B cell (primary cell): ENCODE measurements at regions not wholly inside any gene's neighbourhood (a gene's known extent, or its start where the extent isn't known, plus 50 kb on each side); places are given as distances from the start of the nearest gene placed in this dataset.

Experiments
- ATAC-seq: fragments of 200-7000 bp; cut with Tn5 transposase; one replicate; pipeline ENCODE4 v1.10.0; 2021; ENCODE audit warnings: low read depth, mild to moderate bottlenecking, moderate number of reproducible peaks, moderate library complexity
- CTCF ChIA-PET: fragments of 350-600 bp; sonication (Branson Sonifier 250); formaldehyde crosslinking; loops from one replicate; lab custom pipeline; 2021; ENCODE audit warnings: antibody characterized with exemption, inconsistent platforms; lab: Charles Lee
- POLR2A ChIA-PET: fragments of 350-600 bp; sonication (Branson Sonifier 250); formaldehyde crosslinking; loops from one replicate; lab custom pipeline; 2021; ENCODE audit warnings: antibody characterized with exemption; lab: Charles Lee
- DNase-seq: peaks from one replicate; pipeline ENCODE4 v3.0.0; 2013
- H2AFZ ChIP-seq: 2 replicates; pipeline ENCODE4 v1.6.1; 2012; ENCODE audit warnings: mild to moderate bottlenecking, low read depth, low read length; ENCODE audit not compliant: insufficient read depth, poor library complexity, severe bottlenecking
- H3K27ac ChIP-seq, 2 donors: 1 replicate in 1 of 2; 2 replicates in 1 of 2; pipeline ENCODE4 v1.5.1; 2012 to 2013; ENCODE audit warnings: low read length in 2 of 2, mild to moderate bottlenecking in 2 of 2, moderate library complexity in 1 of 2
- H3K27me3 ChIP-seq, 4 experiments: fragments of 200-600 bp in 1 of 4; sonication (generic) in 1 of 4; replicated peaks in 1 of 4; 1 replicate in 2 of 4; 2 replicates in 2 of 4; pipeline versions ENCODE4 v1.6.1 to v1.7.0; 2013 to 2016; ENCODE audit warnings: low read length in 3 of 4, mild to moderate bottlenecking in 2 of 4, mixed read lengths in 1 of 4, moderate library complexity in 1 of 4; ENCODE audit not compliant: insufficient read depth in 4 of 4, control insufficient read depth in 3 of 4; ENCODE audit errors: control extremely low read depth in 1 of 4
- H3K36me3 ChIP-seq, 2 experiments: replicated peaks in 1 of 2; 1 replicate in 1 of 2; 2 replicates in 1 of 2; pipeline versions ENCODE4 v1.6.1 to v1.7.1; 2013; ENCODE audit warnings: low read length in 1 of 2; ENCODE audit not compliant: insufficient read depth in 2 of 2, control insufficient read depth in 1 of 2; ENCODE audit errors: control extremely low read depth in 1 of 2, extremely low read depth in 1 of 2
- H3K4me1 ChIP-seq, 2 donors: fragments of 200-600 bp in 1 of 2; sonication (generic) in 1 of 2; 1 replicate in 1 of 2; 2 replicates in 1 of 2; pipeline versions ENCODE4 v1.5.1 to v1.6.1; 2013 to 2017; ENCODE audit warnings: low read length in 2 of 2; ENCODE audit not compliant: control insufficient read depth in 2 of 2, insufficient read depth in 2 of 2
- H3K4me2 ChIP-seq: replicated peaks from 2 replicates; pipeline ENCODE3; 2012; ENCODE audit warnings: mild to moderate bottlenecking, low read depth, low read length; ENCODE audit not compliant: poor library complexity, severe bottlenecking
- H3K4me3 ChIP-seq, 5 experiments: fragments of 200-600 bp in 1 of 5; sonication (generic) in 1 of 5; 1 replicate in 3 of 5; 2 replicates in 2 of 5; pipeline versions ENCODE4 v1.5.1 to v1.7.0; 2011 to 2016; ENCODE audit warnings: low read length in 4 of 5, mild to moderate bottlenecking in 4 of 5, low read depth in 2 of 5, control low read depth in 1 of 5, moderate library complexity in 1 of 5; ENCODE audit not compliant: insufficient read depth in 1 of 5; ENCODE audit errors: control extremely low read depth in 1 of 5, extremely low read depth in 1 of 5
- H3K79me2 ChIP-seq: fragments of 200-600 bp; sonication (generic); one replicate; pipeline ENCODE4 v1.6.0; 2016; ENCODE audit warnings: low read length; ENCODE audit not compliant: control insufficient read depth, insufficient read depth
- H3K9ac ChIP-seq: fragments of 200-600 bp; sonication (generic); 2 replicates; pipeline ENCODE4 v1.6.1; 2017; ENCODE audit warnings: mild to moderate bottlenecking, low read length, moderate library complexity
- H3K9me3 ChIP-seq, 3 donors: one replicate each; pipeline versions ENCODE4 v1.6.1 to v1.7.1; 2013; ENCODE audit warnings: low read length in 2 of 3; ENCODE audit not compliant: control insufficient read depth in 2 of 3, insufficient read depth in 1 of 3; ENCODE audit errors: control extremely low read depth in 1 of 3
- H4K20me1 ChIP-seq: 2 replicates; pipeline ENCODE4 v1.6.0; 2012; ENCODE audit warnings: mild to moderate bottlenecking, low read length; ENCODE audit not compliant: insufficient read depth, control insufficient read depth, poor library complexity, severe bottlenecking
- H3K27ac Mint-ChIP-seq: one replicate; pipeline ENCODE4 v1.8.0; 2021; ENCODE audit warnings: mixed read lengths
- H3K27me3 Mint-ChIP-seq: one replicate; pipeline ENCODE4 v1.8.0; 2021; ENCODE audit warnings: mixed read lengths
- H3K4me1 Mint-ChIP-seq: one replicate; pipeline ENCODE4 v1.8.0; 2021; ENCODE audit warnings: mixed read lengths
- H3K4me3 Mint-ChIP-seq: one replicate; pipeline ENCODE4 v1.8.0; 2021; ENCODE audit warnings: mixed read lengths
- H3K9me3 Mint-ChIP-seq: one replicate; pipeline ENCODE4 v1.8.0; 2022; ENCODE audit warnings: mixed read lengths; ENCODE audit not compliant: insufficient read depth
- CTCF ChIP-seq: fragments of 200-600 bp; IDR thresholded peaks from one replicate; pipeline ENCODE4 v1.8.0; 2022; ENCODE audit warnings: antibody characterized with exemption, mild to moderate bottlenecking
- EZH2 ChIP-seq: IDR thresholded peaks from 2 replicates; pipeline ENCODE4 v1.6.1; 2012; ENCODE audit warnings: borderline replicate concordance, low read depth, mild to moderate bottlenecking, moderate library complexity, low read length; ENCODE audit not compliant: insufficient read depth, poor library complexity, severe bottlenecking
- WGBS: methylation state at CpG from one replicate; pipeline ENCODE4 v1.1.5; 2013; ENCODE audit warnings: missing lambda C conversion rate; ENCODE audit not compliant: insufficient coverage; 5-methylcytosine and 5-hydroxymethylcytosine counted together
- intact Hi-C: fragments of 100-400 bp; cut with micrococcal nuclease; formaldehyde crosslinking; loops from one replicate; pipeline ENCODE4 v1.10.0; 2022

- peaks cover 0 to 3% (median 0%) of the 10 kb centered on the region in 4 experiments for H3K27me3 ChIP-seq
- H3K36me3 ChIP-seq, result no peaks in the 10 kb centered on the region
- H3K4me2 ChIP-seq, result no peak overlapping the region
- no peaks in the 10 kb centered on the region for H3K9me3 Mint-ChIP-seq
- no peaks in the 10 kb centered on the region for H3K79me2 ChIP-seq
- CTCF ChIA-PET, result no interaction called here
- no peak overlapping the region for H2AFZ ChIP-seq
- H3K4me3 ChIP-seq, result no peak overlapping the region
- intact Hi-C loops, result no loop called here
- POLR2A ChIA-PET, result no interaction called here
- no peak overlapping the region for H3K27ac ChIP-seq
- H3K27me3 Mint-ChIP-seq, result peaks cover 3% of the 10 kb centered on the region
- TF ChIP-seq CTCF, result no peak
- no peak for TF ChIP-seq EZH2
- H3K27ac Mint-ChIP-seq, result no peak overlapping the region
- no peak overlapping the region for H3K4me3 Mint-ChIP-seq
- H3K9me3 ChIP-seq, result no peaks in the 10 kb centered on the region
- no peaks in the 10 kb centered on the region for H3K4me1 ChIP-seq
- WGBS, result 100% methylated on average over 2 of the region's 2 CpGs
- ATAC-seq (no peak), DNase-seq (no peak)
- H3K9ac ChIP-seq, result no peak overlapping the region
- no peaks in the 10 kb centered on the region for H3K4me1 Mint-ChIP-seq
- no peaks in the 10 kb centered on the region for H4K20me1 ChIP-seq
Measured at GRCh38 chr11:100546714-100547113, 140.4 kb upstream of the ARHGAP42 start.

- Histone ChIP-seq H3K9ac (no peak overlapping the region), H3K4me2 (no peak overlapping the region), H2AFZ (no peak overlapping the region), H3K27me3 (peaks cover 0 to 3% (median 0%) of the 10 kb centered on the region in 4 experiments), H3K79me2 (no peaks in the 10 kb centered on the region), H3K4me3 (no peak overlapping the region), H3K27ac (no peak overlapping the region), H3K36me3 (no peaks in the 10 kb centered on the region), H3K9me3 (no peaks in the 10 kb centered on the region), H4K20me1 (no peaks in the 10 kb centered on the region), H3K4me1 (no peaks in the 10 kb centered on the region)
- Mint-ChIP-seq H3K9me3 (no peaks in the 10 kb centered on the region), H3K4me3 (no peak overlapping the region), H3K27ac (no peak overlapping the region), H3K4me1 (no peaks in the 10 kb centered on the region), H3K27me3 (peaks cover 15% of the 10 kb centered on the region)
- DNase-seq, result no peak
- no peak for TF ChIP-seq EZH2
- TF ChIP-seq CTCF, result no peak
- CTCF ChIA-PET, result no interaction called here
- WGBS, result no CpG with 5 or more reads among the region's 2 CpGs
- POLR2A ChIA-PET, result no interaction called here
- intact Hi-C loops, result no loop called here
- no peak for ATAC-seq
Measured at GRCh38 chr11:100550298-100550697, 136.8 kb upstream of the ARHGAP42 start.
